ENCODE measurements at regions not wholly inside any gene's neighbourhood (a gene's known extent, or its start where the extent isn't known, plus 50 kb on each side); places are given as distances from the start of the nearest gene placed in this dataset.

DNA sequence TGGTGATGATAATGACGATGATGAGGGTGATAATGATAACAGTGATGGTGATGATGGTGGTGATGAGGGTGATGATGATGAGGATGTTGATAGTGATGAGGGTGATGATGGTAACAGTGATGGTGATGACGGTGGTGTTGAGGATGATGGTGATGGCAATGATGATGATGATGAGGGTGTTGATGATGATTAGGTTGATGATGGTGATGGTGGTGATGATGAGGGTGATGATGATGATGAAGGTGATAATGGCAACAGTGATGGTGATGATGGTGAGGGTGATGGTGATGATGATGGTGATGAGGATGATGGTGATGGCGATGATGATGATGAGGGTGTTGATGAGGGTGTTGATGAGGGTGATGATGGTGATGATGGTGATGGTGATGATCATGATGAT, 93.8 kb upstream of the ZNF469 start (continued):
- TF ChIP-seq SRSF3 (IDR thresholded peaks at IDR 0.05; ENCODE audit: insufficient read depth, low read length), result no peak
- TF ChIP-seq PHF21A (IDR thresholded peaks at IDR 0.05; ENCODE audit: borderline replicate concordance, low read depth), result no peak
- peak; percentile 80; the same call in 1 of the 2 replicates for TF ChIP-seq ELF4 (CRISPR knock-in tag; IDR thresholded peaks at IDR 0.05)
- TF ChIP-seq, protein P1, sequence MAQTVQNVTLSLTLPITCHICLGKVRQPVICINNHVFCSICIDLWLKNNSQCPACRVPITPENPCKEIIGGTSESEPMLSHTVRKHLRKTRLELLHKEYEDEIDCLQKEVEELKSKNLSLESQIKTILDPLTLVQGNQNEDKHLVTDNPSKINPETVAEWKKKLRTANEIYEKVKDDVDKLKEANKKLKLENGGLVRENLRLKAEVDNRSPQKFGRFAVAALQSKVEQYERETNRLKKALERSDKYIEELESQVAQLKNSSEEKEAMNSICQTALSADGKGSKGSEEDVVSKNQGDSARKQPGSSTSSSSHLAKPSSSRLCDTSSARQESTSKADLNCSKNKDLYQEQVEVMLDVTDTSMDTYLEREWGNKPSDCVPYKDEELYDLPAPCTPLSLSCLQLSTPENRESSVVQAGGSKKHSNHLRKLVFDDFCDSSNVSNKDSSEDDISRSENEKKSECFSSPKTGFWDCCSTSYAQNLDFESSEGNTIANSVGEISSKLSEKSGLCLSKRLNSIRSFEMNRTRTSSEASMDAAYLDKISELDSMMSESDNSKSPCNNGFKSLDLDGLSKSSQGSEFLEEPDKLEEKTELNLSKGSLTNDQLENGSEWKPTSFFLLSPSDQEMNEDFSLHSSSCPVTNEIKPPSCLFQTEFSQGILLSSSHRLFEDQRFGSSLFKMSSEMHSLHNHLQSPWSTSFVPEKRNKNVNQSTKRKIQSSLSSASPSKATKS (CRISPR knock-in tag; IDR thresholded peaks at IDR 0.05), result no peak
- TF ChIP-seq, protein P2, sequence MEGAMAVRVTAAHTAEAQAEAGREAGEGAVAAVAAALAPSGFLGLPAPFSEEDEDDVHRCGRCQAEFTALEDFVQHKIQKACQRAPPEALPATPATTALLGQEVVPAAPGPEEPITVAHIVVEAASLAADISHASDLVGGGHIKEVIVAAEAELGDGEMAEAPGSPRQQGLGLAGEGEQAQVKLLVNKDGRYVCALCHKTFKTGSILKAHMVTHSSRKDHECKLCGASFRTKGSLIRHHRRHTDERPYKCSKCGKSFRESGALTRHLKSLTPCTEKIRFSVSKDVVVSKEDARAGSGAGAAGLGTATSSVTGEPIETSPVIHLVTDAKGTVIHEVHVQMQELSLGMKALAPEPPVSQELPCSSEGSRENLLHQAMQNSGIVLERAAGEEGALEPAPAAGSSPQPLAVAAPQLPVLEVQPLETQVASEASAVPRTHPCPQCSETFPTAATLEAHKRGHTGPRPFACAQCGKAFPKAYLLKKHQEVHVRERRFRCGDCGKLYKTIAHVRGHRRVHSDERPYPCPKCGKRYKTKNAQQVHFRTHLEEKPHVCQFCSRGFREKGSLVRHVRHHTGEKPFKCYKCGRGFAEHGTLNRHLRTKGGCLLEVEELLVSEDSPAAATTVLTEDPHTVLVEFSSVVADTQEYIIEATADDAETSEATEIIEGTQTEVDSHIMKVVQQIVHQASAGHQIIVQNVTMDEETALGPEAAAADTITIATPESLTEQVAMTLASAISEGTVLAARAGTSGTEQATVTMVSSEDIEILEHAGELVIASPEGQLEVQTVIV (CRISPR knock-in tag; IDR thresholded peaks at IDR 0.05; ENCODE audit: borderline replicate concordance), result no peak
- TF ChIP-seq, protein P3, sequence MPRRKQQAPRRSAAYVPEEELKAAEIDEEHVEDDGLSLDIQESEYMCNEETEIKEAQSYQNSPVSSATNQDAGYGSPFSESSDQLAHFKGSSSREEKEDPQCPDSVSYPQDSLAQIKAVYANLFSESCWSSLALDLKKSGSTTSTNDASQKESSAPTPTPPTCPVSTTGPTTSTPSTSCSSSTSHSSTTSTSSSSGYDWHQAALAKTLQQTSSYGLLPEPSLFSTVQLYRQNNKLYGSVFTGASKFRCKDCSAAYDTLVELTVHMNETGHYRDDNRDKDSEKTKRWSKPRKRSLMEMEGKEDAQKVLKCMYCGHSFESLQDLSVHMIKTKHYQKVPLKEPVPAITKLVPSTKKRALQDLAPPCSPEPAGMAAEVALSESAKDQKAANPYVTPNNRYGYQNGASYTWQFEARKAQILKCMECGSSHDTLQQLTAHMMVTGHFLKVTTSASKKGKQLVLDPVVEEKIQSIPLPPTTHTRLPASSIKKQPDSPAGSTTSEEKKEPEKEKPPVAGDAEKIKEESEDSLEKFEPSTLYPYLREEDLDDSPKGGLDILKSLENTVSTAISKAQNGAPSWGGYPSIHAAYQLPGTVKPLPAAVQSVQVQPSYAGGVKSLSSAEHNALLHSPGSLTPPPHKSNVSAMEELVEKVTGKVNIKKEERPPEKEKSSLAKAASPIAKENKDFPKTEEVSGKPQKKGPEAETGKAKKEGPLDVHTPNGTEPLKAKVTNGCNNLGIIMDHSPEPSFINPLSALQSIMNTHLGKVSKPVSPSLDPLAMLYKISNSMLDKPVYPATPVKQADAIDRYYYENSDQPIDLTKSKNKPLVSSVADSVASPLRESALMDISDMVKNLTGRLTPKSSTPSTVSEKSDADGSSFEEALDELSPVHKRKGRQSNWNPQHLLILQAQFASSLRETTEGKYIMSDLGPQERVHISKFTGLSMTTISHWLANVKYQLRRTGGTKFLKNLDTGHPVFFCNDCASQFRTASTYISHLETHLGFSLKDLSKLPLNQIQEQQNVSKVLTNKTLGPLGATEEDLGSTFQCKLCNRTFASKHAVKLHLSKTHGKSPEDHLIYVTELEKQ (CRISPR knock-in tag; IDR thresholded peaks at IDR 0.05), result no peak
- TF ChIP-seq, protein P4, sequence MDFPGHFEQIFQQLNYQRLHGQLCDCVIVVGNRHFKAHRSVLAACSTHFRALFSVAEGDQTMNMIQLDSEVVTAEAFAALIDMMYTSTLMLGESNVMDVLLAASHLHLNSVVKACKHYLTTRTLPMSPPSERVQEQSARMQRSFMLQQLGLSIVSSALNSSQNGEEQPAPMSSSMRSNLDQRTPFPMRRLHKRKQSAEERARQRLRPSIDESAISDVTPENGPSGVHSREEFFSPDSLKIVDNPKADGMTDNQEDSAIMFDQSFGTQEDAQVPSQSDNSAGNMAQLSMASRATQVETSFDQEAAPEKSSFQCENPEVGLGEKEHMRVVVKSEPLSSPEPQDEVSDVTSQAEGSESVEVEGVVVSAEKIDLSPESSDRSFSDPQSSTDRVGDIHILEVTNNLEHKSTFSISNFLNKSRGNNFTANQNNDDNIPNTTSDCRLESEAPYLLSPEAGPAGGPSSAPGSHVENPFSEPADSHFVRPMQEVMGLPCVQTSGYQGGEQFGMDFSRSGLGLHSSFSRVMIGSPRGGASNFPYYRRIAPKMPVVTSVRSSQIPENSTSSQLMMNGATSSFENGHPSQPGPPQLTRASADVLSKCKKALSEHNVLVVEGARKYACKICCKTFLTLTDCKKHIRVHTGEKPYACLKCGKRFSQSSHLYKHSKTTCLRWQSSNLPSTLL (IDR thresholded peaks at IDR 0.05), result no peak
- TF ChIP-seq, protein P5, sequence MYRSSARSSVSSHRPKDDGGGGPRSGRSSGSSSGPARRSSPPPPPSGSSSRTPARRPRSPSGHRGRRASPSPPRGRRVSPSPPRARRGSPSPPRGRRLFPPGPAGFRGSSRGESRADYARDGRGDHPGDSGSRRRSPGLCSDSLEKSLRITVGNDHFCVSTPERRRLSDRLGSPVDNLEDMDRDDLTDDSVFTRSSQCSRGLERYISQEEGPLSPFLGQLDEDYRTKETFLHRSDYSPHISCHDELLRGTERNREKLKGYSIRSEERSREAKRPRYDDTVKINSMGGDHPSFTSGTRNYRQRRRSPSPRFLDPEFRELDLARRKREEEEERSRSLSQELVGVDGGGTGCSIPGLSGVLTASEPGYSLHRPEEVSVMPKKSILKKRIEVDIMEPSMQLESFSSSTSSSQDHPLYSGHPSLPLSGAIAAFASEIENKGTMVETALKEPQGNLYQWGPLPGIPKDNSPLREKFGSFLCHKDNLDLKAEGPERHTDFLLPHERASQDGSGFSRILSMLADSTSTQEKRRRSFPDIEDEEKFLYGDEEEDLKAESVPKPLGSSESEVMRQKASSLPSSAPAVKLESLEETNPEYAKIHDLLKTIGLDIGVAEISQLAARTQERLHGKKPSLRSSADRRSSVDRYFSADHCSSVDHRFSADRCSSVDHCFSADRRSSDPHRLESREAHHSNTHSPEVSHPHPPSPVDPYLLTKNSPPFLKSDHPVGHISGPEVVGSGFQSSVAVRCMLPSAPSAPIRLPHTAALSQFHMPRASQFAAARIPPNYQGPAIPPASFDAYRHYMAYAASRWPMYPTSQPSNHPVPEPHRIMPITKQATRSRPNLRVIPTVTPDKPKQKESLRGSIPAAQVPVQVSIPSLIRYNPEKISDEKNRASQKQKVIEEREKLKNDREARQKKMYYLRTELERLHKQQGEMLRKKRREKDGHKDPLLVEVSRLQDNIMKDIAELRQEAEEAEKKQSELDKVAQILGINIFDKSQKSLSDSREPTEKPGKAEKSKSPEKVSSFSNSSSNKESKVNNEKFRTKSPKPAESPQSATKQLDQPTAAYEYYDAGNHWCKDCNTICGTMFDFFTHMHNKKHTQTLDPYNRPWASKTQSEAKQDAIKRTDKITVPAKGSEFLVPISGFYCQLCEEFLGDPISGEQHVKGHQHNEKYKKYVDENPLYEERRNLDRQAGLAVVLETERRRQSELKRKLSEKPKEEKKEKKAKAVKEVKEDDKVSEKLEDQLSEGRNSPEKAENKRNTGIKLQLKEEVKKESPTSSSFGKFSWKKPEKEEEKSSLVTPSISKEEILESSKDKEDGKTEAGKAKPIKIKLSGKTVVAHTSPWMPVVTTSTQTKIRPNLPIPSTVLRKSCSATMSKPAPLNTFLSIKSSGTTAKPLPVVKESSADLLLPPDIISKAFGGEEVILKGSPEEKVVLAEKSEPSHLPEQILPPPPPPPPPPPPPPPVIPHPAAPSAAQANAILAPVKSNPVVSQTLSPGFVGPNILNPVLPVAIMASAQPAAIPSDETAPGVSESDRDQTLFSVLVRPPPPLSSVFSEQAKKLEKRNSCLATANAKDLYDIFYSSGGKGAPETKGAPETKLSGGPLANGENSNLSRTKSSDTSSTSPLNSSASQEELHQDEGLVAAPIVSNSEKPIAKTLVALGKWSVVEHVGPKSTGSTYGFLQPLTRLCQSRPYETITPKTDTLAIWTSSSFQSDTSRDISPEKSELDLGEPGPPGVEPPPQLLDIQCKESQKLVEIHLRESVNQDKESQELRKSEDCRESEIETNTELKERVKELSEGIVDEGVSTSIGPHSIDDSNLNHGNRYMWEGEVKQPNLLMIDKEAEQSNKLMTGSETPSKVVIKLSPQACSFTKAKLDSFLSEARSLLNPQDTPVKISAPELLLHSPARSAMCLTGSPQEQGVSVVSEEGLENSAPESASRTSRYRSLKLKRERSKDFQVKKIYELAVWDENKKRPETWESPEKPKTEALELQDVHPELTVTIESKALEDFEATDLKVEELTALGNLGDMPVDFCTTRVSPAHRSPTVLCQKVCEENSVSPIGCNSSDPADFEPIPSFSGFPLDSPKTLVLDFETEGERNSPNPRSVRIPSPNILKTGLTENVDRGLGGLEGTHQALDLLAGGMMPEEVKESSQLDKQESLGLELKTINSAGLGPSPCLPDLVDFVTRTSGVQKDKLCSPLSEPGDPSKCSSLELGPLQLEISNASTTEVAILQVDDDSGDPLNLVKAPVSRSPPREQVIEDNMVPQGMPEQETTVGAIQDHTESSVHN (IDR thresholded peaks at IDR 0.05; ENCODE audit: borderline replicate concordance in 1 of 2, low read depth in 1 of 2), result no peak

All from K562 (cell line).